ENCODE measurements at regions not wholly inside any gene's neighbourhood (a gene's known extent, or its start where the extent isn't known, plus 50 kb on each side); places are given as distances from the start of the nearest gene placed in this dataset.
"Not testable (repeated sequence)": the region's sequence is repeated elsewhere in the genome, so short reads cannot be mapped to it uniquely, and the experiment has no call there.

GRCh38 chrX:77277911-77278310 lies 169.3 kb upstream of the FGF16 start:
- H3K27me3 Mint-ChIP-seq, result no peaks in the 10 kb centered on the region
- H3K4me1 Mint-ChIP-seq, result no peaks in the 10 kb centered on the region
- ATAC-seq (ENCODE audit: low read depth), result no peak
- TF ChIP-seq CTCF (IDR thresholded peaks at IDR 0.05), result no peak
- no peak overlapping the region for H3K4me3 Mint-ChIP-seq
- ChIA-PET CTCF (no interaction called here), POLR2A (no interaction called here)
- no peak for DNase-seq
- H3K9me3 Mint-ChIP-seq, result peaks cover 3% of the 10 kb centered on the region
- H3K27ac Mint-ChIP-seq, result no peak overlapping the region
- intact Hi-C loops (cut with micrococcal nuclease), result no loop called here
- no peaks in the 10 kb centered on the region for H3K36me3 Mint-ChIP-seq (ENCODE audit: low read depth)

DNA sequence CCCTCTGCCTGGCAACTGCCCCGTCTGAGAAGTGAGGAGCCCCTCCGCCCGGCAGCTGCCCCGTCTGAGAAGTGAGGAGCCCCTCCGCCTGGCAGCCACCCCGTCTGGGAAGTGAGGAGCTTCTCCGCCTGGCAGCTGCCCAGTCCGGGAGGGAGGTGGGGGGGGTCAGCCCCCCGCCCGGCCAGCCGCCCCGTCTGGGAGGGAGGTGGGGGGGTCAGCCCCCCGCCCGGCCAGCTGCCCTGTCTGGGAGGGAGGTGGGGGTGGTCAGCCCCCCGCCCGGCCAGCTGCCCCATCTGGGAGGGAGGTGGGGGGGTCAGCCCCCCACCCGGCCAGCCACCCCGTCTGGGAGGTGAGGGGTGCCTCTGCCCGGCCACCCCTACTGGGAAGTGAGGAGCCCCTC lies 167.8 kb upstream of the FGF16 start:
- not testable (repeated sequence) for H3K4me1 Mint-ChIP-seq

GRCh38 chrX:77293331-77293995 lies 153.7 kb upstream of the FGF16 start:
- H3K27me3 Mint-ChIP-seq, result no peaks in the 10 kb centered on the region
- no peaks in the 10 kb centered on the region for H3K36me3 Mint-ChIP-seq (ENCODE audit: low read depth)
- no peak overlapping the region for H3K27ac Mint-ChIP-seq
- intact Hi-C loops (cut with micrococcal nuclease), result no loop called here
- no peak overlapping the region for H3K4me3 Mint-ChIP-seq
- H3K9me3 Mint-ChIP-seq, result peaks cover 16% of the 10 kb centered on the region
- ATAC-seq (ENCODE audit: low read depth) (no peak), DNase-seq (no peak)
- no peak for TF ChIP-seq CTCF (IDR thresholded peaks at IDR 0.05)
- POLR2A ChIA-PET, result no interaction called here
- CTCF ChIA-PET, result no interaction called here
- H3K4me1 Mint-ChIP-seq, result no peaks in the 10 kb centered on the region

More for the DNA sequence above, 167.8 kb upstream of the FGF16 start:
- intact Hi-C loops (cut with micrococcal nuclease); DNase-seq; POLR2A ChIA-PET; H3K4me3 Mint-ChIP-seq; CTCF ChIA-PET; H3K9me3 Mint-ChIP-seq; H3K27ac Mint-ChIP-seq; ATAC-seq (ENCODE audit: low read depth); H3K27me3 Mint-ChIP-seq; H3K36me3 Mint-ChIP-seq (ENCODE audit: low read depth): not testable (repeated sequence)

DNA sequence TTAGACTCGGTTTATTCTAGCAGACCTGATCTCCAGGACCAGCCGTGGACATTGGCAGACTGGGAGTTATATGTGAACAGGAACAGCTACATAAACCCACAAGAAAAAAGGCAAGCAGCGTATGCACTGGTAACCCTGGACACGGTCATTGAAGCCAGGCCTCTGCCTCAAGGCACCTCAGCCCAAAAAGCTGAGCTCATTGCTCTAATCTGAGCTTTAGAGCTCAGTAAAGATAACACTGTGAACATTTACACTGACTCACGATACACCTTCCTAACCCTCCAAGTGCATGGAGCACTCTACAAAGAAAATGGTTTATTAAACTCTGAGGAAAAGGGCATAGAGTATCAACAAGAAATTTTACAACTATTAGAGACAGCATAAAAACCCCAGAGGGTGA lies 148.9 kb upstream of the FGF16 start:
- ChIA-PET CTCF (no interaction called here), POLR2A (no interaction called here)
- Mint-ChIP-seq H3K4me3 (no peak overlapping the region), H3K36me3 (ENCODE audit: low read depth) (no peaks in the 10 kb centered on the region), H3K27ac (no peak overlapping the region), H3K4me1 (no peaks in the 10 kb centered on the region), H3K27me3 (no peaks in the 10 kb centered on the region), H3K9me3 (peaks cover 9% of the 10 kb centered on the region)
- DNase-seq (no peak), ATAC-seq (ENCODE audit: low read depth) (no peak)
- intact Hi-C loops (cut with micrococcal nuclease), result no loop called here
- TF ChIP-seq CTCF (IDR thresholded peaks at IDR 0.05), result no peak

DNA sequence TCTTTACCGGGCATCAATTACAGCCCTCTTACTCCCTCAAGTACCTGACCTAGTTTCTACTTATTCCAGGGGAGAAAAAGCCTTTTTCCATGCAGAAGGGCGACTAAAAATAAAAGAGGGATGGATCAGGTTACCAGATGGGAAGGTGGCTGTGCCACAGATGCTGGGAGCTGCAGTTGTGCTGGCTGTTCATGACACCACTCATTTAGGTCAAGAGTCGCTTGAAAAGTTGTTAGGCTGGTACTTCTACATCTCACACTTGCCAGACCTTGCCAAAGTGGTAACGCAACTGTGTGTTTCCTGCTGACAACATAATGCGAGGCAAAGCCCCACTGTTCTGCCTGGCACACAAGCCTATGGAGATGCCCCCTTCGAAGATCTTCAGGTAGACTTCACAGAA lies 148.4 kb upstream of the FGF16 start:
- TF ChIP-seq CTCF (IDR thresholded peaks at IDR 0.05), result no peak
- Mint-ChIP-seq H3K4me3 (no peak overlapping the region), H3K36me3 (ENCODE audit: low read depth) (no peaks in the 10 kb centered on the region), H3K9me3 (peaks cover 8% of the 10 kb centered on the region), H3K4me1 (no peaks in the 10 kb centered on the region), H3K27ac (no peak overlapping the region), H3K27me3 (no peaks in the 10 kb centered on the region)
- ChIA-PET POLR2A (no interaction called here), CTCF (no interaction called here)
- intact Hi-C loops (cut with micrococcal nuclease), result no loop called here
- no peak for ATAC-seq (ENCODE audit: low read depth)
- DNase-seq, result no peak

DNA sequence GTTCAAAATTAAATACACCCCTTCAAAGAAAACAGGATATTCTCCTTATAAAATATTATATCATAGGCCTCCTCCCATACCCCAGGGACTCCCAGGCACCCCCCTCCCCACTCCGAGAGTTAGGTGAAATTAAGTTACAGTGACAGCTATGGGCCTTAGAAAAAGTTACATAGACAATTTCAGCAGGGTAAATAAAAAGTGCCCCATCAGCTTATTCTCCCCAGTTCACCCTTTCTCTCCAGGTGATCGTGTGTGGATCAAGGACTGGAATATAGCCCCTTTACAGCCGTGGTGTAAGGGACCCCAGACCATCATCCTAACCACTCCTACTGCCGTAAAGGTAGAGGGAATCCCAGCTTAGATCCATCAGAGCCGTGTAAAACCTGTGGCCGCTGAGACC lies 147.6 kb upstream of the FGF16 start:
- Mint-ChIP-seq H3K36me3 (ENCODE audit: low read depth) (no peaks in the 10 kb centered on the region), H3K27me3 (no peaks in the 10 kb centered on the region), H3K27ac (no peak overlapping the region), H3K4me1 (no peaks in the 10 kb centered on the region), H3K9me3 (peaks cover 4% of the 10 kb centered on the region), H3K4me3 (no peak overlapping the region)
- TF ChIP-seq CTCF (IDR thresholded peaks at IDR 0.05), result no peak
- intact Hi-C loops (cut with micrococcal nuclease), result no loop called here
- ATAC-seq (ENCODE audit: low read depth), result no peak
- ChIA-PET CTCF (no interaction called here), POLR2A (no interaction called here)
- no peak for DNase-seq

Measured in activated B cell treated with CpG ODN at 0.5 μM for 24 hours (primary cell).